A549 (cell line): ENCODE measurements at regions not wholly inside any gene's neighbourhood (a gene's known extent, or its start where the extent isn't known, plus 50 kb on each side); places are given as distances from the start of the nearest gene placed in this dataset.
A peak's percentile ranks its signal among the peaks of the same experiment; 100 is the strongest.

Experiments
- ATAC-seq, 2 experiments: fragments of 200-7000 bp in 1 of 2; fragments of >200 bp in 1 of 2; cut with Nextera tagmentation in 1 of 2; cut with Tn5 transposase in 1 of 2; 3 replicates each; pipeline versions ENCODE4 v1.8.0 to v1.9.1; 2018 to 2020; ENCODE audit warnings: mild to moderate bottlenecking in 1 of 2, moderate library complexity in 1 of 2
- CTCF ChIA-PET: fragments of 300-600 bp; sonication (Branson Sonifier 250); formaldehyde crosslinking; extraction: SDS; loops from one replicate; lab custom pipeline; 2021; ENCODE audit warnings: antibody characterized with exemption, inconsistent platforms; lab: Yijun Ruan, JAX
- POLR2A ChIA-PET: fragments of 350-600 bp; formaldehyde crosslinking; extraction: SDS; loops from one replicate; lab custom pipeline; 2021; ENCODE audit warnings: antibody characterized with exemption, inconsistent platforms; lab: Yijun Ruan, JAX
- DNase-seq, 2 experiments: peaks; one replicate each; pipeline versions ENCODE4 v3.0.0 to v3.0.0-alpha.2; 2011 to 2016; ENCODE audit warnings: low read depth in 1 of 2, low spot score in 1 of 2
- FAIRE-seq: peaks from 2 replicates; lab custom pipeline; 2011; peaks lifted over from hg19 to GRCh38; lab: Jason Lieb, UNC
- H3K27ac ChIP-seq, 2 experiments: fragments of >200 bp; sonication (Bioruptor Twin); formaldehyde crosslinking; 3 replicates each; pipeline ENCODE4 v1.5.1; 2016 to 2017
- H3K4me1 ChIP-seq: fragments of >200 bp; sonication (Bioruptor Twin); formaldehyde crosslinking; 3 replicates; pipeline ENCODE4 v1.6.1; 2016
- H3K4me2 ChIP-seq: fragments of >200 bp; sonication (Bioruptor Twin); formaldehyde crosslinking; 3 replicates; pipeline ENCODE4 v1.6.1; 2016
- H3K4me3 ChIP-seq: fragments of >200 bp; sonication (Bioruptor Twin); formaldehyde crosslinking; 3 replicates; pipeline ENCODE4 v1.5.1; 2016
- H3K9me3 ChIP-seq: fragments of >200 bp; sonication (Bioruptor Twin); formaldehyde crosslinking; 3 replicates; pipeline ENCODE4 v1.6.1; 2016
- BCL3 ChIP-seq: fragments of >200 bp; sonication (Bioruptor Twin); formaldehyde crosslinking; IDR thresholded peaks from 3 replicates; pipeline ENCODE4 v1.6.1; 2016
- CBX8 ChIP-seq: fragments of 200-600 bp; sonication (generic); IDR thresholded peaks from 2 replicates; pipeline ENCODE4 v1.6.1; 2016
- CEBPB ChIP-seq, 2 experiments: fragments of >200 bp in 1 of 2; sonication (Bioruptor Twin) in 1 of 2; formaldehyde crosslinking in 1 of 2; IDR thresholded peaks; 2 replicates each; pipeline ENCODE4 v1.6.1; 2012 to 2016
- CTCF ChIP-seq: fragments of >200 bp; sonication (Bioruptor Twin); formaldehyde crosslinking; IDR thresholded peaks from 3 replicates; pipeline ENCODE4 v1.5.1; 2016
- E2F6 ChIP-seq: IDR thresholded peaks from 2 replicates; pipeline ENCODE4 v1.6.1; 2012; ENCODE audit warnings: low read depth, borderline replicate concordance
- EHMT2 ChIP-seq: fragments of 200-600 bp; sonication (generic); IDR thresholded peaks from 2 replicates; pipeline ENCODE4 v1.6.1; 2016; ENCODE audit warnings: antibody characterized with exemption, low read depth, mild to moderate bottlenecking, moderate library complexity
- ELK1 ChIP-seq: fragments of 150-350 bp; IDR thresholded peaks from 2 replicates; pipeline ENCODE4 v1.6.1; 2014; ENCODE audit warnings: low read depth, mild to moderate bottlenecking, low read length
- ESRRA ChIP-seq: fragments of 150-350 bp; IDR thresholded peaks from 2 replicates; pipeline ENCODE4 v1.6.1; 2014; ENCODE audit warnings: mild to moderate bottlenecking, low read length, borderline replicate concordance
- FOXS1 ChIP-seq: fragments of 250-450 bp; sonication (Bioruptor Pico); IDR thresholded peaks from 2 replicates; pipeline ENCODE4 v1.5.0; 2020; ENCODE audit warnings: mild to moderate bottlenecking, moderate library complexity
- HOXB13 ChIP-seq: fragments of 250-450 bp; sonication (Bioruptor Pico); IDR thresholded peaks from 2 replicates; pipeline ENCODE4 v1.5.0; 2020; ENCODE audit warnings: low read depth, mild to moderate bottlenecking, moderate library complexity
- HOXB5 ChIP-seq: fragments of 250-450 bp; sonication (Bioruptor Pico); IDR thresholded peaks from 2 replicates; pipeline ENCODE4 v1.5.0; 2020; ENCODE audit warnings: mild to moderate bottlenecking, moderate library complexity
- JUNB ChIP-seq: fragments of >200 bp; sonication (Bioruptor Twin); formaldehyde crosslinking; IDR thresholded peaks from 2 replicates; pipeline ENCODE4 v1.6.1; 2016
- KDM1A ChIP-seq: fragments of 200-600 bp; sonication (generic); IDR thresholded peaks from 2 replicates; pipeline ENCODE4 v1.6.1; 2016; ENCODE audit warnings: low read depth, mild to moderate bottlenecking
- MAZ ChIP-seq: fragments of 150-350 bp; IDR thresholded peaks from 2 replicates; pipeline ENCODE4 v1.6.1; 2014; ENCODE audit warnings: antibody characterized with exemption, low read depth, low read length, borderline replicate concordance
- MYC ChIP-seq: IDR thresholded peaks from 2 replicates; pipeline ENCODE4 v1.6.1; 2012; ENCODE audit warnings: mild to moderate bottlenecking, inconsistent platforms, low read length, improper control_type of control experiment, borderline replicate concordance
- NR3C1 ChIP-seq: fragments of >200 bp; sonication (Bioruptor Twin); formaldehyde crosslinking; IDR thresholded peaks from 3 replicates; pipeline ENCODE4 v1.6.1; 2017
- PHF8 ChIP-seq: fragments of 200-600 bp; sonication (generic); IDR thresholded peaks from 2 replicates; pipeline ENCODE4 v1.6.1; 2016; ENCODE audit warnings: low read depth, mild to moderate bottlenecking, antibody characterized with exemption, moderate library complexity, borderline replicate concordance
- RAD21 ChIP-seq, 2 experiments: fragments of >200 bp in 1 of 2; sonication (Bioruptor Twin) in 1 of 2; formaldehyde crosslinking in 1 of 2; IDR thresholded peaks in 1 of 2; conservative IDR thresholded peaks in 1 of 2; 2 replicates in 1 of 2; 3 replicates in 1 of 2; pipeline ENCODE4 v1.6.1; 2012 to 2018; ENCODE audit warnings: inconsistent platforms in 1 of 2
- REST ChIP-seq: fragments of 200-600 bp; sonication (generic); IDR thresholded peaks from 2 replicates; pipeline ENCODE4 v1.6.1; 2016; ENCODE audit warnings: antibody characterized with exemption, mild to moderate bottlenecking, moderate library complexity
- RFX5 ChIP-seq: fragments of 450-650 bp; IDR thresholded peaks from 2 replicates; pipeline ENCODE4 v1.7.1; 2014; ENCODE audit warnings: antibody characterized with exemption, mild to moderate bottlenecking, moderate library complexity
- SMC3 ChIP-seq: fragments of >200 bp; sonication (Bioruptor Twin); formaldehyde crosslinking; IDR thresholded peaks from 3 replicates; pipeline ENCODE4 v1.6.1; 2018; ENCODE audit warnings: inconsistent platforms
- TFCP2L1 ChIP-seq: fragments of 250-450 bp; sonication (Bioruptor Pico); IDR thresholded peaks from 2 replicates; pipeline ENCODE4 v1.5.0; 2021; ENCODE audit warnings: mild to moderate bottlenecking
- ZC3H11A ChIP-seq: fragments of 450-650 bp; IDR thresholded peaks from 2 replicates; pipeline ENCODE4 v1.6.1; 2014; ENCODE audit warnings: antibody characterized with exemption, mild to moderate bottlenecking
- ZSCAN20 ChIP-seq: fragments of 250-450 bp; sonication (Bioruptor Pico); IDR thresholded peaks from 2 replicates; pipeline ENCODE4 v1.8.0; 2022; ENCODE audit warnings: mild to moderate bottlenecking, moderate library complexity
- WGBS: methylation state at CpG from one replicate; pipeline ENCODE4 v1.1.6; 2017; ENCODE audit errors: missing lambda C conversion rate; 5-methylcytosine and 5-hydroxymethylcytosine counted together

GRCh38 chr10:128178302-128178958 lies 52.2 kb upstream of the MKI67 start:
- ATAC-seq (peak; percentile 95 to 98), FAIRE-seq (peak; percentile 81), DNase-seq (peak; percentile 61 to 68)
- ChIA-PET CTCF (interaction anchor here (0.7 to 3.3 kb wide), 10 partner anchors 8 to 57 kb away, joined by 3 to 18 read pairs (median 4); no protein-coding TSS in a partner anchor), POLR2A (no interaction called here)
- no peak overlapping the region for H3K27ac ChIP-seq
- H3K4me1 ChIP-seq: peaks cover 23% of the 10 kb centered on the region
- no peak overlapping the region for H3K4me2 ChIP-seq
- peaks cover 9% of the 10 kb centered on the region; the same call in 2 of the 3 replicates for H3K9me3 ChIP-seq
- TF ChIP-seq RAD21 (conservative IDR thresholded peaks at IDR 0.05 in 1 of 2, IDR thresholded peaks at IDR 0.05 in 1 of 2) (peak; percentile 32 to 39; a peak in 3 of 5 replicates), KDM1A (no peak), CBX8 (no peak), TFCP2L1 (CRISPR knock-in tag) (no peak), JUNB (no peak), ESRRA (no peak), CTCF (peak; percentile 60), SMC3 (peak; percentile 35; the same call in 1 of the 3 replicates), MYC (no peak)
- no peak overlapping the region for H3K4me3 ChIP-seq
- WGBS: 37% methylated on average over 7 of the region's 7 CpGs

GRCh38 chr10:128180843-128181242 lies 54.6 kb upstream of the MKI67 start:
- 42% methylated on average over 8 of the region's 8 CpGs for WGBS
- no peak overlapping the region for H3K4me2 ChIP-seq
- H3K4me3 ChIP-seq: no peak overlapping the region
- H3K27ac ChIP-seq: no peak overlapping the region
- peaks cover 12% of the 10 kb centered on the region; the same call in 2 of the 3 replicates for H3K9me3 ChIP-seq
- ChIA-PET CTCF (interaction anchor here (1.0 to 1.5 kb wide), 4 partner anchors 9 to 31 kb away, joined by 3 to 5 read pairs (median 4); no protein-coding TSS in a partner anchor), POLR2A (no interaction called here)
- H3K4me1 ChIP-seq: no peaks in the 10 kb centered on the region; the same call in 1 of the 3 replicates
- no peak for ATAC-seq
- no peak for DNase-seq
- no peak for TF ChIP-seq MYC
- no peak for TF ChIP-seq MAZ
- TF ChIP-seq ZSCAN20 (CRISPR knock-in tag): no peak
- no peak for TF ChIP-seq NR3C1
- no peak for TF ChIP-seq BCL3
- no peak for TF ChIP-seq SMC3
- no peak for TF ChIP-seq RFX5
- no peak for TF ChIP-seq HOXB5 (CRISPR knock-in tag)
- TF ChIP-seq E2F6: no peak
- no peak for FAIRE-seq

- no peak for DNase-seq
- Histone ChIP-seq H3K9me3 (peaks cover 12% of the 10 kb centered on the region; the same call in 2 of the 3 replicates), H3K4me1 (no peaks in the 10 kb centered on the region), H3K27ac (no peak overlapping the region), H3K4me2 (no peak overlapping the region), H3K4me3 (no peak overlapping the region)
- POLR2A ChIA-PET: no interaction called here
- CTCF ChIA-PET: interaction anchor here (0.6 to 2.3 kb wide), 4 partner anchors 8 to 26 kb away, joined by 3 to 6 read pairs (median 4); no protein-coding TSS in a partner anchor
- no peak for ATAC-seq
- no peak for FAIRE-seq
- 7% methylated on average over 1 of the region's 1 CpG for WGBS
- TF ChIP-seq NR3C1 (no peak), PHF8 (no peak), EHMT2 (no peak), REST (no peak), FOXS1 (CRISPR knock-in tag) (no peak), HOXB13 (CRISPR knock-in tag) (no peak), ZC3H11A (no peak), CEBPB (IDR thresholded peaks at IDR 0.05) (no peak), ELK1 (no peak)
Observed at GRCh38 chr10:128185627-128186026, 59.4 kb upstream of the MKI67 start.
